HG03025 (cell line): ENCODE measurements at regions not wholly inside any gene's neighbourhood (a gene's known extent, or its start where the extent isn't known, plus 50 kb on each side); places are given as distances from the start of the nearest gene placed in this dataset.
"Not testable (repeated sequence)": the region's sequence is repeated elsewhere in the genome, so short reads cannot be mapped to it uniquely, and the experiment has no call there.

Experiments used
- ATAC-seq: cut with Tn5 transposase; IDR thresholded peaks from one replicate; pipeline ENCODE4 v1.9.1; 2021; ENCODE audit warnings: mild to moderate bottlenecking, moderate library complexity; ENCODE audit not compliant: unreplicated experiment, low FRiP score

DNA sequence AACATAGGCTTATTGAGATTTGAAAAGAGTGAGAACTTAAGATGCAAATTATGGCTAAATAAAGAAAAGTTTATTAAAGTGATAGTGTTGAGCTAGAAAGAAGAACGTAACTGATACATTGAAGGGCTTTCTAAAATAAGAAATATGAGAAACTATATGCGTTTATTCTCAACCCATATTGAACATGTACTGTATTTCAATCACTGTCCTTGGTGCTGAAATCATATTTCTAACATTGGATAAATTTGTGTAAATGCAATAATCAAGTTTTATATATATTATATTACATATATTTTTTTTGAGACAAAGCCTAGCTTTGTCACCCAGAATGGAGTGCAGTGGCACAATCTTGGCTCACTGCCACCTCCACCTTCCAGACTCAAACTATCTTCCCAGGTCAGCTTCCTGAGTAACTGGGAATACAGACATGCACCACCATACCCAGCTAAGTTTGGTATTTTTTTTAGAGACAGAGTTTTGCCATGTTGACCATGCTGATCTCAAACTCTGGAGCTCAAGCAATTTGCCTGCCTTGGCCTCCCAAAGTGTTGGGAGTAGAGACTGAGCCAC is 1065.8 kb downstream of the REEP3 start:
- ATAC-seq = no peak

DNA sequence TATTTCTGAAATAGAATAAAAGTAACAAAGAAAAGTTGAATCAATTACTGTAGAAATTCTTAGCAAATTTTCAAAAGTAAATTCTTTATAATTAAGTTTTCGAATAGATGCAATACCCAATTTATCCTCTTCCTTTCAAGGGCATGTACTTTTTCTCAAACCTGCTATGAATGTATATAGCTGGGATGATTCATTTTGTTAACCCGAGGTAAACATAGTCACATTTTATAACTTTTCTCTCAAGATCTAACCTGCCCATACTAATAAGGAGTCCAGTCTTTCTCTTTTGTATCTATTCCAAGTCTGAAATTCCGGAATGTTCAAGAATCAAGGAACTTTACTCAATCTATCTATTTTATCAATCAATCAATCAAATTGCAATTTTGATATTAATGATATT is 1072.9 kb downstream of the REEP3 start:
- ATAC-seq = no peak

DNA sequence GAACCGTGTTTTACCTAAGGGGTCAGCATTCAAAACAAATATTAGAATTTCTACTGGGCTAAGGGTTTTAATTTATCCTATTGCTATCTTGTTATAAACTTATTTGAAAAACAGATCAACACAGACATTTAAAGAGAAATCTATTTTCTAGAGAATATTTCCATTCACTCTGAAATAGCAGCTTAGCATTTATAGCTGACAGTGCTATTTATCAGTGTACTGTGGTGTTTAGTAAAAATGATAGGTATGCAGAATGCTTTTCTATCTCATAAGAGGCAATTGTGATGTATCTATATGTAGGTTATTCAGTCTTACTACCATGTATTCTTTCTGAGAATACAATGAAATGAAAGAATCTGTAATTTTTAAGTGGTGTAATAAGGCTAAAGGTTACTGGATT is 1077.4 kb downstream of the REEP3 start:
- no peak for ATAC-seq

DNA sequence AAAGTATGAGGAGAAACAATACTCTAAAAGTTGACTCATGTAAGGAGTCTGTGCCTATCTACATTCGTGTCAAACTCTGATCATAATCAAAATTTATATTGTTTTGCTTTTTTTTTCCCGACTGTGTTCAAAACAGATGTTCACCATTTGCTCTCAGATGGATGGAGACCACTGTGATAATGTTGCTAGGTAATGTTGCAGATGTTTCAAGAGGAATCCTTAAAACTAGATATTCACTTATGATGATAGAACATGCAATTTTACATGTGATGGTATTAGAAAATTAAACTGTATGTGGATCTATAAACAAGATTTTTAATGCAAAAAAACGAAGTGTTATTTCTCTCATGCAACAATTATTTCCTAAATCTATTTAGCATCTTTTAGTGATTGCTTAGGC is 1080.1 kb downstream of the REEP3 start:
- ATAC-seq = no peak

DNA sequence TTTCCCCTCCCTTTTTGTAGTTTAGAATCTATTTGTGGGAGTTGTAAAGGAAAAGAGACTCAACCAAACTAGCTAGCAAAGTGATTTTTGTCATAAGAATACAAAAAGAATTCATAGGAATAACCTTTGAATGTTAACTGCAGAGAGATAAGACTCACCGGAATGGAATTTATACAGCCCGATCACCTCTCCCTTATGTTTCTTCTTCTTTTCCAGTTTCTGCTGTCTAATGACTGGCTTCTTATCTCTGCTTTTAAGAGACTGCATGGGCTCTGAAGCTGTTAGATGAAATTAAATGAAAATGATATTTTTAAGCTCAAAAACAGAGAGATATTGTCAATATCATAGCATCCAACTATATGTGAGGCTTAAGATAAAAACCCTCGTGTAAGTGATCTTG is 1095.9 kb downstream of the REEP3 start:
- no peak for ATAC-seq

DNA sequence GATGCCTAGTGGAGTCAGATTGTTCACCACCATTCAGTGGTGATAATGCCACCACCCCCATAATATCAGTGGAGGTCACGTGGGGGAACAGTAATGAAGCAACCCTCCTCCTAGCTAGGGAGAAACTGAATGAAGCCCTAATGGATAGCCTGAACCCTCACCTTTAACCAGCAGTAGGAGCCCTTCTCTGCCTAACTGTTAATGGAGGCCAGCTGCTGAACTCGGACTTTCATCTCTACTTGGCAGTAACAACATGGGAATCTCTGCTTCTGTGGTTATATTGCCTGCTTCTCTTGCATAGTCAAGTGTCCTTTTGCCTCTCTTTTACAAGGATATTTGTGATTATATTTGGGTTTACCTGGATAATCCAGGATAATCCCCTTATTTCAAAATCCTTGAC is 1097.9 kb downstream of the REEP3 start:
- no peak for ATAC-seq

DNA sequence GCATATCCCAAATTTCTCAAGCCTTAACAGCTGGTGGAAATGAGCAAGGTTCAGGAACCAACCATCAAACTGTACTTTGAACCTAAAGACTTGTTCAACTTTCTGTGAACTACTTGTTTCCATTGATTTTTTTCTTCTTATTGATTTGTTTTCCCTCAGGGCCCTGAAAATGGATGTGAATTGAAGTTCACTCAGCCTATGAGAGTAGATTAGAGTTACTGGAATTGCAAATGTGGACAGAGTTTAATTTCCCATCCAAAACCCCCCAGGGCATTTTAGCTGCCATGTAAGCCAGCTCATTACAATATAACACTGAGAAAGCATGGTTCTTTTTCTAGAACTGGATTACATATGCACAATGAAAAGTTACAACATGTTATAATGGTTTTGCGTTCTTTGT is 1105.7 kb downstream of the REEP3 start:
- ATAC-seq = no peak

DNA sequence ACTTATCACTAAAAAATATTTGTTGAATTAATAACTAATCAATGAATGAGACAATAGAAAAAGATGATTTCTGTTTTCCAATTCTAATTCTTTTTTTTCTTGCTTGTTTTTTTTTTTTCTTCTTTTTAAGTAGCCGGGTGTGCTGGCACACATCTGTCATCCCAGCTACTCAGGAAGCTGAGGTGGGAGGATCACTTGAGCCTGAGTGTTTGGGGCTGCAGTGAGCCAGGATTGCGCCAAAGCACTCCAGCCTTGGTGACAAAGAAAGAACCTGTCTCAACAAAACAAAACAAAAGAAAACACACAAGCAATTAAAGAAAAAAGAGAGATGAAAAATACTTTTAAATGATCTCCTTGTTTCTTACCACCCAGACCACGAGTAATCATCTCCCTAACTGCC is 1109.3 kb downstream of the REEP3 start:
- no peak for ATAC-seq

DNA sequence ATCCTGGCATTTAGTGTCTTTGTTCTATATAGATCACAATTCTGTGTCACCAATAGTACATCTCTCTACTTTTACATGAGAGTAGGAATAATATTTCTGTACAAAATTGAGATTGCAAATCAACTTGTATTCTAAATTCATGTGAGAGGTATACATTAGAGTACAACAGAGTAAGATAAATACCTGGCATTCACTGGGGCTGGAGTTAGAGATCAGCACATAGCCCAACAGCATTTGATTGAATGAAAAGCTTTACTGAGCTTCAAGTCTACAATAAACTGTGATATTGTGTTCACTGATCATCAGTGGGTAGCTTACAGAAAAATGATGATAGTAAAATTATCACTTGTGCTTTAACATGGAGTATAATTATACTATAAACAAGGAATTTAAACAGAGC is 1114.7 kb downstream of the REEP3 start:
- no peak for ATAC-seq

DNA sequence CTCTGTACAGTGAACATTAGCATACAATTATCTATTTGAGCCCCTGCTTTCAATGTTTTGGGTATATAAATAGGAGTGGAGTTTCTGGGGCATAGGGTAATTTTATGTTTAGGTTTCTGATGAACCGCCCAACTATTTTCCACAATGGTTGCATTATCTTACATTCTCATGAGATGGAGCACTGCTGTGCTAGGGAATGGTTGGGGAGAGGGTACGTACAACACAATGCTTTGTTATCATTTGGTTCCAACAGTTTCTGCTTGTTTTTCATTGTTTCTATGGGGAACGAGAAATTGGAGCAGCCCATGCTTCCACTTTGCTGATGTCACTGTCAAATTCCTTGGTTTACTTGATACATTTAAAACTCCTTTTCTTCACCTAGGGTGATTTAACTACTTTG is 1115.3 kb downstream of the REEP3 start:
- ATAC-seq = no peak

DNA sequence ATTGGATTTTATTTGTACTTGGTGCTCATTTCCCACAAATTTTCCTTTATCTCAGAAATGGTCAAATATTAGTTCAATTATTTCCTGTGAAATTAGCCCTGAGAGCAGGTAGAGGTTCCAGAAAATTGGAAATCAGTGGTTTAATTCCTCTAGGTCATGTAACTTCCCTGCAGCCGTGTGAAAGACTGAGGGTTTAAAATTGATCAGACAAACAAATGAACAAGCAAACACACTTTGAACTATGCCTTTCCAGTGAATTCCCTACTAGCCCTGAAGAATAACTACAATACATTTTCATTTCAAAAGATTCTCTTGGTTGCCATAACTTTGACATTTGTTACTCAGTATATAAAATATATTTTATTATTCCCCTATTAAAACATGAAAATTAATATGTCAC is 1116.7 kb downstream of the REEP3 start:
- no peak for ATAC-seq

DNA sequence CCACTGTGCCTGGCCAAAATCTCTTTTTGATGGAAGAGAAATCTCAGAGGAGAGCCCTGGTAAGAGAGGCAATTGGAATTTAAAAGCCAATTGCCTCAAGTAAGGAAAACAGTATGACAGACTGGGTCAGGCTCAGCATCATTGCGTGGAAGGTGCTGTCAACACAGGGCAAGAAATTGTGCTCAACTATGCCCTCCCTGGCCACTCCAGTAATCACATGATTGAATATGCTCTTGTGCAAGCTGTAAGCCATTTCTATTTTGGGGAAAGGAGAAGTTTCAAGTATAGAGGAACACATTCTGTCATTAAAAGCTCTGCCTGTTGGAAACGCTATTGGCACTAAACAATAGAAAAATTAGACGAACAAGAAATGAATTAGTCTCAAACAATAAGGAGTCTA is 1127.7 kb downstream of the REEP3 start:
- no peak for ATAC-seq

DNA sequence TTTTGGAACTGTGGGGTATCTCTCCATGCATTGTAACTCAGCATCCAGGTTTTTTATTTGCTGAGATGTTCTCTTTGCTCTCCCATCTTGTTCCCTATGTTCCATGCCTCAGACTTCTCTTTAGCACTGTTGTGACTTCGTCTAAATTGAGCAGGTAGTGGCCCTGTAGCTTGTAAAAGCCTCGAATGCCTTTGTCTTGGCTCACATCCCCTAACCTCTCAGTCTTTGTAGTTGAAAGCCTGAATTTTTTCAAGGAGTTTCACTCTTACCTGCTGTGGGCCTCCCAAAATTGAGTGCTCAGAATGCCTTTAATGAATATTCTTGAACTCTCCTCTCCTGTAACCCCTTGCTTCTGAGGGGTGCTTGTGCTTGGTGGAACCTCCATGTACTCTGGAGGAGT is 1137.3 kb downstream of the REEP3 start:
- ATAC-seq = no peak

DNA sequence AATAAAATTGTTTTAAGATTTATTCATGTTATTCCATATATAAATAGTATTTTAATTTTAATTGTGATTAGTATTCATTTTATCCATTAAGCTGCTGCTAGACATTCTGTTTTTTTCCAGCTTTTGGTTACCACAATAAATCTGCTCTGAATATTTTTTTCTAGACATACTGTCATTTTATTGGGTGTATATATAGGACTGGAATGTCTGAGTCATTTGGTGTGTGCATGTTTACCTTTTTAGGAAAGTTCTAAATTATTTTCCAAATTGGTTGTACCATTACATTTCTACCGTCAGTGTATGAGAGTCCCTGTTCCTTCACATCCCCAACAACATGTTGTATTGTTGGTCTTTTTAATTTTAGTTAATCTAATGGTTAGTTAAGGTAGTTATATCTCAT is 1138.1 kb downstream of the REEP3 start:
- no peak for ATAC-seq

DNA sequence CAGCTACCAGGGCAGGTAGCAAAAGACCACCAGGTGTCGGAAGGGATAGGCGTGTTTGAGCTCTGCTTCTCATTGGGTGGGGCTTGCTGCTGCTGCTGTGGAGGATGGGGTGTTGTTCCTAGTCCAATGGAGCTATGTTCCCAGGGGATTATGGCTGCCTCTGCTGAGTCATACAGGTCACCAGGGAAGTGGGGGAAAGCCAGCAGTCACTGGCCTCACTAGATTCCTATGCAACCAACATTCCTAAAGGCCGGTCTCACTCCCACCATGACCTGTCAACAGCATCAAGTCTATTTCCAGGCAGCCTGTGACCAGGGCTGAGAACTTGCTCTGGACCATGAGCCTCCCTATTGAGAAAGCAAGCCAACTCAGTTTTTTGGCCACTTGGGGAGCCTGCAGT is 1160.8 kb downstream of the REEP3 start:
- no peak for ATAC-seq

DNA sequence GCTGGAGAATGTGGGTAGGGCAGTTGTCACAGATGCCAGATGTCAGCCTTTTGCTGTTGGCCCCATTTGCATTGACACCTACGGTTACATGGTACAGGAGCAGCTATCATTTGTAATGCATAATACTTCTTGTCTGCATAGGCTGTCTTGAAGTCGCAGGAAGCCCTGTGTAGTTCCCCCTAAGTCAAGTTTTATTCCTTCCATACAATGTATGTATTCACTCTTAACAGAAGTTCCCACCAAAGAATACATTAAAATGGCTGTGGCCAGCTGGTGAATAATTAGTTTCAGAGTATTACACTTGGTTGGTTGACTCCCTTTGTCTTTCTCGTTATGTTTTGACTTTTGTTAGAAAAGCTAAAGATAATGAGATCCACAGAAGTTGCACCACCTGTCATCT is 1169.0 kb downstream of the REEP3 start:
- ATAC-seq = no peak

DNA sequence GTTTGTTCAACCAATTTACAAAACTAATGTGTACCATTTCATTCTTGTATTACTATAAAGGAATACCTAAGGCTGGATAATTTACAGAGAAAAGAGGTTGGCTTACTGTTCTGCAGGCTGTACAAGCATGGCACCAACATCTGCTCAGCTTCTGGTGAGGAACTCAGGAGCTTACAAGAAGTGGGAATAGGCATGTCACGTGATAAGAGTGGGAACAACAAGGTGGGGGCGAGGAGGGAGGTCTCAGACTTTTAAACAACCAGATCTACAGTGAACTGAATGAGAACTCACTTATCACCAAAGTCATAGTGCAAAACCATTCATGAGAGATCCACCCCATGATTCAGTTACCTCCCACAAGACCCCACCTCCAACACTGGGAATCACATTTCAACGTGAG is 1178.0 kb downstream of the REEP3 start:
- ATAC-seq = no peak

DNA sequence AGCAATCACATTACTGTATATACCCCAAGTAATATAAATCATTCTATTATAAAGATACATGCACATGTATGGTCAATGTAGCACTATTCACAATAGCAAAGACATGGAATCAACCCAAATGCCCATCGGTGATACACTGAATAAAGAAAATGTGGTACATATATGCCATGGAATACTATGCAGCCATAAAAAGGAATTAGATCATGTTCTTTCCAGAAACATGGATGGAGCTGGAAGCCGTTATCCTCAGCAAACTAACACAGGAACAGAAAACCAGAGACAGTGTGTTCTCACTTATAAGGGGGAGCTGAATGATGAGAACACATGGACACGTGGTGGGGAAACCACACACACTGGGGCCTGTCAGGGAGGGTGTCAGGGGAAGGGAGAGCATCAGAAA is 1180.9 kb downstream of the REEP3 start:
- ATAC-seq = not testable (repeated sequence)

DNA sequence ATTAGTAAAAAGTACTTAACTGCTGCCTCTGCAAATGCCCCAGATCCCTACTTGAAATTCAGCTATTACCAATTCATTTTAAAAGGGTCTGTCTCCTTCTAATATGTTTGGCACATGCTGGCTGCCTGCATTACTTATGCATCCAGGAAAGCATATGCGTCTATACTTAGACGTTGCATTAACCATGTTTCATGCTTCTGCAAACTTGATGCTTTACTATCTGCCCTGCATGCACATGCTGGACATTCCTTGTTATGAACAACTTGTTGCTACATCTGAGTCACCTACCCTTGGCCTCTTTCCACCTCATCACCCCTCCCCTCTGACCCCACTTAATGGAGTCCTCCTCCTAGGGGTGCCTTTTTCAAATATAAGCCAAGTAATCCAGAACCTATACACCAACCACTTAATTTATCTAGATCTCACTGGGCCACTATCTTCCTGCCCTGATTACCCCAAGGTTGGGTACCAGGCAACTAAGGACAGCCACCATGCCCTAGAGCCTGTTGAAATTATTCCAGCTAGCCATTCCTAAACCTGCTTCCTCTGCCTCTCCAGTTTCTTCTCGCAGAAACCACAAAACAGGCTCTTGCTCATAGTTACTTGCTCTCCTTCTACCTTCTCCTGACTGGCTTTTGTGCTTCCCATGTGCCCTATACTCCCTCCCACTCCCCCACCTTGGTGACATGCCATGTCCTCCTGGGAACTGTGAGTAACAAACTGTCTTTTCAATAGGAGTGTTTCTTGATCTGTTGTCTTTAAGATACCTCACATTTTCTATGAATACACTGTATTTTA is 1187.9 kb downstream of the REEP3 start:
- no peak for ATAC-seq

DNA sequence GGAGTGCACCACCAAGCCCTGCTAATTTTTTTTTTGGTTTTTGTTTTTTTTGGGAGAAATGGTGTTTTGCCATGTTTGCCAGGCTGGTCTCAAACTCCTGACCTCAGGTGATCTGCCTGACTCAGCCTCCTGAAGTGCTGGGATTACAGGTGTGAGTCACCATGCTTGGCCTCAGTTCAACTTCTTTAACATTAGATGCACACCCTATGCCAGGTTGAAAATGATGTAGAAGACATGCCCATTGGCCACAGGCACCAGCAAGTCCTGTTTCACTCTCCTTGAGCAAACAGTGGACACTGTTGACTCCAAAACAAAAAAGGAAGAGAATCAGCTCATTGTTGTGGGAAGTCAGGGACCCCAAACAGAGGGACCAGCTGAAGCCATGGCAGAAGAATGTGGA is 1205.3 kb downstream of the REEP3 start:
- no peak for ATAC-seq

DNA sequence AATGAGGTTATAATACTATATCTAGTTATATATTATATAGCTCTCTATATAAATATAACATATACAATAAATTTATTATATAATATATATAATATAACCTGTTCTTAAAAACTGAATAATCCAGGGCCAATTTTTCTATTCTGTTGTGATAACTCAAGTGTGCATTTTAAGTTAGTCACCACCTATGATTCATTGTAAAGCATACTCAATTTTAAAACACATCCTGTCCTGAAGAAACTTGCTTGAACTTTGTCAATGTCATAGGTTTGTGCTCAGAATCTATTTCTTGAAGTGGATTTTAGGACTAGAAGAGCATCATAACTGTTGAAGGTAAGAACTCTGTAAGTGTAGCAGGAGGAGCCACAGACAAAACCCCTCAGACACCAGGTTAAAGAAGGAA is 1209.8 kb downstream of the REEP3 start:
- no peak for ATAC-seq

DNA sequence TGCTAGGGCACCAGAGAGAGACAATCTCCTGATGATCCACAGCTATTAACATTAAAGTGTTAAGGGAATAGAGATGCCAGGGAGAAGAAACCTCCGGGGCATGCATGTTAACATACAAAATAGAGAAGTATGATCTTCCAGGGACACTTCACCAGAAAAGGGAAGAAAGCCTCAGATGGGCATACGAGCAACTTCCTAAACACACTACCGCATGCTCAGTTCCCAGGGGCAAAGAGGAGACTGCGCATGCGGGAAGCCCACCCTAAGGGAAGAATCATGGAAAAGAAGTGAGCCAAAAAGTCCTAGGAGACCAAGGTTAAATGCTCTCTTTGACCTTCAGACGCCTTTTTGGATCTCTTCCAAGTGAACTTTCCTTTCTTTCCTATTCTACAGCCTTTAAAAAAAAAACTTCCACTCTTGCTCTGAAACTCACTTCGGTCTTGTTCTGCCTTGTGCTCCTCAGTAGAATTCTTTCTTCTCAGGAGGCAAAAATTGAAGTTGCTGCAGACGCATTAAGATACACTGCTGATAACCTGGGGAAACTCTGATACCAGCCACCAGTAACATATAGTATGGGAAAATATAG is 1211.3 kb downstream of the REEP3 start:
- no peak for ATAC-seq
